ENCODE measurements at regions not wholly inside any gene's neighbourhood (a gene's known extent, or its start where the extent isn't known, plus 50 kb on each side); places are given as distances from the start of the nearest gene placed in this dataset.
"Not testable (repeated sequence)": the region's sequence is repeated elsewhere in the genome, so short reads cannot be mapped to it uniquely, and the experiment has no call there.

GRCh38 chrX:121349263-121349662 lies 301.9 kb downstream of the GLUD2 start:
- no peaks in the 10 kb centered on the region for H3K4me1 ChIP-seq (ENCODE audit: control insufficient read depth, insufficient read depth, low read length)
- DNase-seq, result no peak
- no peaks in the 10 kb centered on the region for H3K36me3 ChIP-seq (ENCODE audit: control insufficient read depth, insufficient read depth, low read length)
- no peaks in the 10 kb centered on the region for H3K27me3 ChIP-seq (ENCODE audit: control insufficient read depth, insufficient read depth, low read length)
- H3K27ac ChIP-seq (ENCODE audit: low read length), result no peak overlapping the region
- H3K4me3 ChIP-seq (ENCODE audit: low read length), result no peak overlapping the region
- H3K9me3 ChIP-seq (ENCODE audit: control insufficient read depth, low read depth, low read length), result no peaks in the 10 kb centered on the region
- WGBS (ENCODE audit: insufficient coverage, low lambda C conversion rate), result no CpG with 5 or more reads among the region's 3 CpGs

GRCh38 chrX:121356139-121356849 lies 308.9 kb downstream of the GLUD2 start:
- WGBS (ENCODE audit: insufficient coverage, low lambda C conversion rate), result no CpG with 5 or more reads among the region's 22 CpGs
- Histone ChIP-seq H3K4me3 (ENCODE audit: low read length) (no peak overlapping the region), H3K36me3 (ENCODE audit: control insufficient read depth, insufficient read depth, low read length) (no peaks in the 10 kb centered on the region), H3K4me1 (ENCODE audit: control insufficient read depth, insufficient read depth, low read length) (no peaks in the 10 kb centered on the region), H3K27ac (ENCODE audit: low read length) (no peak overlapping the region), H3K9me3 (ENCODE audit: control insufficient read depth, low read depth, low read length) (no peaks in the 10 kb centered on the region), H3K27me3 (ENCODE audit: control insufficient read depth, insufficient read depth, low read length) (no peaks in the 10 kb centered on the region)
- DNase-seq, result no peak

DNA sequence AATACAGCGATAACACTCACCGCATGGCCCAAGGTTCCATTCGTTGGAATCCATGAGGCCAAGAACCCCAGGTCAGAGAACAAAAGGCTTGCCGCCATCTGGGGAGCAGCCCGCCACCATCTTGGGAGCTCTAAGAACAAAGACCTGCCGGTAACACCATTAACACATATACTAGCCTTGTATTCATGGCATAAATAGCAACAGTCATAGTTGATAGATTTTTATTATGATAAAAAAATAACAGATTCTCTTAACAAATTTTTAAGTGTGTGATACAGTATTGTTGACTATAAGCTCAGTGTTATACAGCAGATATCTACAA lies 309.4 kb downstream of the GLUD2 start:
- DNase-seq, result no peak
- Histone ChIP-seq H3K27ac (ENCODE audit: low read length) (no peak overlapping the region), H3K4me3 (ENCODE audit: low read length) (no peak overlapping the region), H3K36me3 (ENCODE audit: control insufficient read depth, insufficient read depth, low read length) (no peaks in the 10 kb centered on the region), H3K9me3 (ENCODE audit: control insufficient read depth, low read depth, low read length) (no peaks in the 10 kb centered on the region), H3K4me1 (ENCODE audit: control insufficient read depth, insufficient read depth, low read length) (no peaks in the 10 kb centered on the region), H3K27me3 (ENCODE audit: control insufficient read depth, insufficient read depth, low read length) (no peaks in the 10 kb centered on the region)
- no CpG with 5 or more reads among the region's 6 CpGs for WGBS (ENCODE audit: insufficient coverage, low lambda C conversion rate)

DNA sequence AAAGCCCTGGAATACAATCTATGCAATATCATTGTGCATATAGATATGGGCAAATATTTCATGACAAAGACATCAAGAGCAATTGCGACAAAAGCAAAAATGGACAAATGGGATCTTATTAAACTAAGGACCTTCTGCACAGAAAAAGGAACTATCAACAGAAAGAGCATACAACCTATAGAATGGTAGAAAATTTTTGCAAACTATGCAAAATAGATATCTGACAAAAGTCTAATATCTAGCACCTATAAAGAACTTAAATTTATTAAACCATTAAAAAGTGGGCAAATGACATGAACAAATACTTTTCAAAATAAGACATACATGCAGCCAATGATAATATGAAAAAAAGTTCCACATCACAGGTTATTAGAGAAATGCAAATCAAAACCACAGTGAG lies 312.9 kb downstream of the GLUD2 start:
- H3K9me3 ChIP-seq (ENCODE audit: control insufficient read depth, low read depth, low read length), result no peaks in the 10 kb centered on the region
- no peaks in the 10 kb centered on the region for H3K36me3 ChIP-seq (ENCODE audit: control insufficient read depth, insufficient read depth, low read length)
- no peaks in the 10 kb centered on the region for H3K4me1 ChIP-seq (ENCODE audit: control insufficient read depth, insufficient read depth, low read length)
- no CpG with 5 or more reads among the region's 1 CpG for WGBS (ENCODE audit: insufficient coverage, low lambda C conversion rate)
- H3K4me3 ChIP-seq (ENCODE audit: low read length), result no peak overlapping the region
- DNase-seq, result no peak
- no peak overlapping the region for H3K27ac ChIP-seq (ENCODE audit: low read length)
- no peaks in the 10 kb centered on the region for H3K27me3 ChIP-seq (ENCODE audit: control insufficient read depth, insufficient read depth, low read length)

DNA sequence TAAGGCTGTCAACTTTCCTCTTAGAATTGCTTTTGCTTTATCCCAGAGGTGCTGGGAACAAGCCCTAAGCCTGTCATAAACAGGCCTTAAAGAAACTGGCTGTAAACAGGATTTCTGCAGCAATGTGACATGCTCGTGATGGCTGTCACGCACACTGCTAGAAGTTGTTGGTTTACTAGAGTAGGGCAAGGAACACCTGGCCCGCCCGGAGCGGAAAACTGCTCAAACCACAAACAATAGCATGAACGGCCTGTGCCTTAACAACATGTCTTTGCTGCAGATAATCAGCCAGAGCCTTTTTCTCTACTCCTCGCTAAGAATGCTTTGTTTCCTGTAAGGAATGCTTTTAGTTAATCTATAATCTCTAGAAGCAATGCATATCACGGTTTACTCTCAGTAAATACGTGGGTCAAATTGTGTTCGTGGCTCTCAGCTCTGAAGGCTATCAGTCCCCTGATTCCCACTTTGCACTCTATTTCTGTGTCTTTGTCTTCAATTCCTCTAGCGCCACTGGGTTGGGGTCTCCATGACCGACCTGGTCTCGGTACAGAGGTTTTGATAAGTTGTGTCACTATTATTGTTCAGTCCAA lies 318.3 kb downstream of the GLUD2 start:
- peak; percentile 35 to 40 for DNase-seq
- no CpG with 5 or more reads among the region's 13 CpGs for WGBS (ENCODE audit: insufficient coverage, low lambda C conversion rate)

DNA sequence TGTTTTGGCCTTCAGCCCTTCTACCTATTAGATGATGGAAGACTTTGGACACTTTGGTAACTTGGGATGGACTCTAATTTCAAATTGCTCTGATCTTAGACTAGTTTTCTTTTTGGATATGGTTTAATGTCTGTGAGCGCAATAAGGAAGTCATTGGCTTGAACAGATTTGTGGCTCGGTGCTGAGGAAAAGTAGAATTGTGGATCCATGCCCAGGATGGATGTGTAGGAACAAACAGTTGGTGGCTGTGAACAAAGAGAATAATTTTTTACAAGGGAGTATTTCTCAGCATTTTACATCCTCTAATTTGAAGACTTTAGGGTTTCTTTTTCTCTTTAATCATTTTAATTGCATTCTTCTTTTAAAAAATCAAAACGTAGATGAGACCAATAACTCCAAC lies 327.1 kb downstream of the GLUD2 start:
- WGBS (ENCODE audit: insufficient coverage, low lambda C conversion rate), result no CpG with 5 or more reads among the region's 3 CpGs
- H3K4me1 ChIP-seq (ENCODE audit: control insufficient read depth, insufficient read depth, low read length), result no peaks in the 10 kb centered on the region
- H3K27ac ChIP-seq (ENCODE audit: low read length), result no peak overlapping the region
- DNase-seq, result no peak
- no peaks in the 10 kb centered on the region for H3K36me3 ChIP-seq (ENCODE audit: control insufficient read depth, insufficient read depth, low read length)
- no peak overlapping the region for H3K4me3 ChIP-seq (ENCODE audit: low read length)
- no peaks in the 10 kb centered on the region for H3K9me3 ChIP-seq (ENCODE audit: control insufficient read depth, low read depth, low read length)
- H3K27me3 ChIP-seq (ENCODE audit: control insufficient read depth, insufficient read depth, low read length), result no peaks in the 10 kb centered on the region

More for the DNA sequence above, 318.3 kb downstream of the GLUD2 start:
- no peaks in the 10 kb centered on the region for H3K36me3 ChIP-seq (ENCODE audit: control insufficient read depth, insufficient read depth, low read length)
- H3K27me3 ChIP-seq (ENCODE audit: control insufficient read depth, insufficient read depth, low read length), result no peaks in the 10 kb centered on the region
- no peaks in the 10 kb centered on the region for H3K4me1 ChIP-seq (ENCODE audit: control insufficient read depth, insufficient read depth, low read length)
- no peak overlapping the region for H3K4me3 ChIP-seq (ENCODE audit: low read length)
- H3K9me3 ChIP-seq (ENCODE audit: control insufficient read depth, low read depth, low read length), result no peaks in the 10 kb centered on the region
- peak overlapping the region; percentile 60 for H3K27ac ChIP-seq (ENCODE audit: low read length)

DNA sequence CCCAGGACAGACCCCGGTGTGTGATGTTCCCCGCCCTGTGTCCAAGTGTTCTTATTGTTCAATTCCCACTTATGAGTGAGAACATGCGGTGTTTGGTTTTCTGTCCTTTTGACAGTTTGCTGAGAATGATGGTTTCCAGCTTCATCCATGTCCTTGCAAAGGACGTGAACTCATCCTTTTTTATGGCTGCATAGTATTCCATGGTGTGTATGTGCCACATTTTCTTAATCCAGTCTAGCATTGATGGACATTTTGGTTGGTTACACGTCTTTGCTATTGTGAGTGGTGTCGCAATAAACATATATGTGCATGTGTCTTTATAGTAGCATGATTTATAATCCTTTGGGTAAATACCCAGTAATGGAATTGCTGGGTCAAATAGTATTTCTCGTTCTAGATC lies 334.5 kb downstream of the GLUD2 start:
- H3K4me3 ChIP-seq (ENCODE audit: low read length); H3K4me1 ChIP-seq (ENCODE audit: control insufficient read depth, insufficient read depth, low read length); H3K36me3 ChIP-seq (ENCODE audit: control insufficient read depth, insufficient read depth, low read length); DNase-seq; H3K9me3 ChIP-seq (ENCODE audit: control insufficient read depth, low read depth, low read length); H3K27me3 ChIP-seq (ENCODE audit: control insufficient read depth, insufficient read depth, low read length); H3K27ac ChIP-seq (ENCODE audit: low read length): not testable (repeated sequence)
- WGBS (ENCODE audit: insufficient coverage, low lambda C conversion rate), result no CpG with 5 or more reads among the region's 7 CpGs

DNA sequence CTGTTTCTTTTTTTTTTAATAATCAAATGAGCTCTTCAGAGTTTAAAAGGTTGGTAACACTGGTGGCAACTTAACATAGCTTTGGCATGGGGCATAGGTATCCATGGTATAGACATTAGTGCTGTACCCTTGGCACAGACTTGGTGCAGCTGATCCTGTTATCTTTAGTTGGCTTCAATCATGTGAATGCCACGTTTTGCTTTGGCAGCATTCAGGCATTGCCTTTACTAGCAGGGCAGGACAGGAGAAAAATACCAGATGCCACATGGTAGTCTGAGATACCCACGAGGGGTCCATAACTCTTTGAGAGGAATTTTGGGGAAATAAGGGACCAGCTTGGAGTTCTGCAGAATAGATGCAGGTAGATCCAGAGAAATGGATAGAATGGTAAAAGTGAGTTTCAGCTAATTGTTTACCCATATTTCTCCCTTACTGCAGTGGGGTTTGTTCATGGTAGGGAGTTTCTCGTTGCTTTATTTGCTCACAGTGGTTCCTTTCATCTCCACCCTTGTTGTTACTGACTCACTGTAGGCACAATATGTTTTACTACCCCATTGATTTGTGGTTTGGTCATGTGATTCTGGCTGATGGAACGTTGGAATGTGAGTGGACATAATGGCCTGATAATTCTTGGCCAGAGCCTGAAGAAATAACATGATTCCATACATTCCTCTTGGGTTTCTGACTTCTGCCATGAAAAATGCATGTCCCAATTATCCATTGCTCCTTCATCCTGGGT lies 342.7 kb downstream of the GLUD2 start:
- H3K9me3 ChIP-seq (ENCODE audit: control insufficient read depth, low read depth, low read length), result no peaks in the 10 kb centered on the region
- H3K27me3 ChIP-seq (ENCODE audit: control insufficient read depth, insufficient read depth, low read length), result no peaks in the 10 kb centered on the region
- DNase-seq, result no peak
- H3K4me1 ChIP-seq (ENCODE audit: control insufficient read depth, insufficient read depth, low read length), result no peaks in the 10 kb centered on the region
- H3K36me3 ChIP-seq (ENCODE audit: control insufficient read depth, insufficient read depth, low read length), result no peaks in the 10 kb centered on the region
- no CpG with 5 or more reads among the region's 4 CpGs for WGBS (ENCODE audit: insufficient coverage, low lambda C conversion rate)
- no peak overlapping the region for H3K4me3 ChIP-seq (ENCODE audit: low read length)
- H3K27ac ChIP-seq (ENCODE audit: low read length), result no peak overlapping the region

- no CpG with 5 or more reads among the region's 4 CpGs for WGBS (ENCODE audit: insufficient coverage, low lambda C conversion rate)
- Histone ChIP-seq H3K9me3 (ENCODE audit: control insufficient read depth, low read depth, low read length) (no peaks in the 10 kb centered on the region), H3K27ac (ENCODE audit: low read length) (no peak overlapping the region), H3K27me3 (ENCODE audit: control insufficient read depth, insufficient read depth, low read length) (no peaks in the 10 kb centered on the region), H3K4me1 (ENCODE audit: control insufficient read depth, insufficient read depth, low read length) (no peaks in the 10 kb centered on the region), H3K4me3 (ENCODE audit: low read length) (no peak overlapping the region), H3K36me3 (ENCODE audit: control insufficient read depth, insufficient read depth, low read length) (no peaks in the 10 kb centered on the region)
- DNase-seq, result no peak
Observed at GRCh38 chrX:121405826-121406225, 358.4 kb downstream of the GLUD2 start.

GRCh38 chrX:121407627-121408026 lies 360.2 kb downstream of the GLUD2 start:
- no peak for DNase-seq
- Histone ChIP-seq H3K9me3 (ENCODE audit: control insufficient read depth, low read depth, low read length) (no peaks in the 10 kb centered on the region), H3K4me3 (ENCODE audit: low read length) (no peak overlapping the region), H3K27ac (ENCODE audit: low read length) (no peak overlapping the region), H3K36me3 (ENCODE audit: control insufficient read depth, insufficient read depth, low read length) (no peaks in the 10 kb centered on the region), H3K27me3 (ENCODE audit: control insufficient read depth, insufficient read depth, low read length) (no peaks in the 10 kb centered on the region), H3K4me1 (ENCODE audit: control insufficient read depth, insufficient read depth, low read length) (no peaks in the 10 kb centered on the region)
- WGBS (ENCODE audit: insufficient coverage, low lambda C conversion rate), result no CpG with 5 or more reads among the region's 5 CpGs

Measured in large intestine (tissue), 3 donors.